Keratinocyte (primary cell): ENCODE measurements at regions not wholly inside any gene's neighbourhood (a gene's known extent, or its start where the extent isn't known, plus 50 kb on each side); places are given as distances from the start of the nearest gene placed in this dataset.

Experiments used
- DNase-seq: peaks from one replicate; pipeline ENCODE4 v3.0.0-alpha.2; 2011; ENCODE audit warnings: low read depth, missing footprints, low spot score
- FAIRE-seq: peaks from 2 replicates; lab custom pipeline; 2011; peaks lifted over from hg19 to GRCh38; lab: Jason Lieb, UNC
- H2AFZ ChIP-seq: 2 replicates; pipeline ENCODE4 v1.6.0; 2012; ENCODE audit warnings: low read length, control low read depth, inconsistent platforms; ENCODE audit not compliant: control insufficient read depth
- H3K27ac ChIP-seq: 2 replicates; pipeline ENCODE4 v1.5.1; 2011; ENCODE audit warnings: low read length; ENCODE audit not compliant: control insufficient read depth, insufficient read depth
- H3K27me3 ChIP-seq: 3 replicates; pipeline ENCODE4 v1.6.0; 2011; ENCODE audit warnings: low read length; ENCODE audit not compliant: control insufficient read depth, insufficient read depth; ENCODE audit errors: extremely low read depth
- H3K36me3 ChIP-seq, 2 experiments: 2 replicates in 1 of 2; 3 replicates in 1 of 2; pipeline ENCODE4 v1.5.1; 2011; ENCODE audit warnings: low read length in 2 of 2, mild to moderate bottlenecking in 1 of 2; ENCODE audit not compliant: control insufficient read depth in 2 of 2, insufficient read depth in 2 of 2; ENCODE audit errors: extremely low read depth in 1 of 2
- H3K4me1 ChIP-seq: 3 replicates; pipeline ENCODE4 v1.5.1; 2011; ENCODE audit warnings: low read length; ENCODE audit not compliant: control insufficient read depth, insufficient read depth; ENCODE audit errors: extremely low read depth
- H3K4me2 ChIP-seq: 3 replicates; pipeline ENCODE4 v1.6.0; 2011; ENCODE audit warnings: low read depth, low read length; ENCODE audit not compliant: control insufficient read depth, insufficient read depth; ENCODE audit errors: extremely low read depth
- H3K4me3 ChIP-seq, 3 experiments: fragments of 200-600 bp in 1 of 3; sonication (generic) in 1 of 3; 2 replicates in 2 of 3; 3 replicates in 1 of 3; pipeline ENCODE4 v1.5.1; 2011 to 2016; ENCODE audit warnings: low read length in 3 of 3, mild to moderate bottlenecking in 3 of 3, control low read depth in 2 of 3, inconsistent platforms in 1 of 3, low read depth in 1 of 3, mixed read lengths in 1 of 3, mixed run types in 1 of 3, moderate library complexity in 1 of 3; ENCODE audit not compliant: control insufficient read depth in 2 of 3, insufficient read depth in 2 of 3; ENCODE audit errors: extremely low read depth in 1 of 3
- H3K79me2 ChIP-seq: 2 replicates; pipeline ENCODE4 v1.6.0; 2012; ENCODE audit warnings: low read length; ENCODE audit not compliant: control insufficient read depth, insufficient read depth
- H3K9ac ChIP-seq: 3 replicates; pipeline ENCODE4 v1.6.0; 2011; ENCODE audit warnings: low read length; ENCODE audit not compliant: control insufficient read depth, insufficient read depth; ENCODE audit errors: extremely low read depth
- H3K9me1 ChIP-seq: 3 replicates; pipeline ENCODE4 v1.6.0; 2011; ENCODE audit warnings: low read length; ENCODE audit not compliant: control insufficient read depth, insufficient read depth; ENCODE audit errors: extremely low read depth
- H3K9me3 ChIP-seq: 2 replicates; pipeline ENCODE4 v1.5.1; 2012; ENCODE audit warnings: low read depth, low read length; ENCODE audit not compliant: control insufficient read depth
- H4K20me1 ChIP-seq: 3 replicates; pipeline ENCODE4 v1.6.0; 2011; ENCODE audit warnings: low read length; ENCODE audit not compliant: control insufficient read depth, insufficient read depth; ENCODE audit errors: extremely low read depth
- EZH2 ChIP-seq: IDR thresholded peaks from one replicate; pipeline ENCODE4 v1.6.1; 2012; ENCODE audit warnings: inconsistent platforms, mild to moderate bottlenecking, low read length, moderate library complexity
- dilution Hi-C: fragments of 300-500 bp; cut with MboI; formaldehyde crosslinking; loops from one replicate; pipeline ENCODE4 v1.7.0; 2020; ENCODE audit warnings: low sequenced_read_pairs; ENCODE audit not compliant: extremely low pct_ligation_motif_present
- TF ChIP-seq, protein P1 (sequence below), 3 experiments: IDR thresholded peaks in 1 of 3; conservative IDR thresholded peaks in 1 of 3; optimal IDR thresholded peaks in 1 of 3; 2 replicates in 2 of 3; 3 replicates in 1 of 3; pipeline versions ENCODE3 to v1.5.1; 2011; ENCODE audit warnings: low read length in 3 of 3, mild to moderate bottlenecking in 3 of 3, moderate library complexity in 2 of 3, control low read depth in 1 of 3, inconsistent platforms in 1 of 3; ENCODE audit not compliant: insufficient read depth in 2 of 3; ENCODE audit errors: extremely low read depth in 1 of 3

DNA sequence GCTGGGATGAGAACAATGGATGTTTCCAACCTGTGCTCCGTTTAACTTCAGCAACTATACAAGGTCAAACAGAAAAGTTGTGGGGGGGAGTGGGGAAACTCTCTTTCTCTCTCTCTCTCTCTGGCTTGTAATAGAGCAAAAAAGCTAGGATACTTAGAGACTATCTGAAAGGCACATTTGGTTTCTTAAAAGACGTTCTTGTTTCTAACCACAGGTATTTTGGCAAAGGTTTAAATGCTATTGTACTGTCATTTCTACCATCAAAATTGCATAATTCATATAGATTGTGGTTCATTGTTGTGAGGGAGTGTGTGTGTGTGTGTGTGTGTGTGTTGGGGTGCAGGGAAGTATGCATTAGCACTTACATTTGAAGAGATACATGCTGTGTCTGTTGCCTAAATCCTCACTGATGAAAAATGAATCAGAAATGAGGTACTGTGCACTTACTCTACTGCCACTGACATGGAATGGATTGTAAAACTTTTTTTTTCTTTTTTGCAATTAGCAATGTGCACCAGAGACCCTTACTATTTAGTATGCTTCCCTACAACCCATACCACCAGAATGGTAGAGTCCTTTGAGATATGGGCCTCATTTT is 841.0 kb upstream of the PIK3C3 start:
- peak overlapping the region; percentile 6 for H2AFZ ChIP-seq
- TF ChIP-seq, protein P1, sequence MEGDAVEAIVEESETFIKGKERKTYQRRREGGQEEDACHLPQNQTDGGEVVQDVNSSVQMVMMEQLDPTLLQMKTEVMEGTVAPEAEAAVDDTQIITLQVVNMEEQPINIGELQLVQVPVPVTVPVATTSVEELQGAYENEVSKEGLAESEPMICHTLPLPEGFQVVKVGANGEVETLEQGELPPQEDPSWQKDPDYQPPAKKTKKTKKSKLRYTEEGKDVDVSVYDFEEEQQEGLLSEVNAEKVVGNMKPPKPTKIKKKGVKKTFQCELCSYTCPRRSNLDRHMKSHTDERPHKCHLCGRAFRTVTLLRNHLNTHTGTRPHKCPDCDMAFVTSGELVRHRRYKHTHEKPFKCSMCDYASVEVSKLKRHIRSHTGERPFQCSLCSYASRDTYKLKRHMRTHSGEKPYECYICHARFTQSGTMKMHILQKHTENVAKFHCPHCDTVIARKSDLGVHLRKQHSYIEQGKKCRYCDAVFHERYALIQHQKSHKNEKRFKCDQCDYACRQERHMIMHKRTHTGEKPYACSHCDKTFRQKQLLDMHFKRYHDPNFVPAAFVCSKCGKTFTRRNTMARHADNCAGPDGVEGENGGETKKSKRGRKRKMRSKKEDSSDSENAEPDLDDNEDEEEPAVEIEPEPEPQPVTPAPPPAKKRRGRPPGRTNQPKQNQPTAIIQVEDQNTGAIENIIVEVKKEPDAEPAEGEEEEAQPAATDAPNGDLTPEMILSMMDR (optimal IDR thresholded peaks at IDR 0.05 in 1 of 3, IDR thresholded peaks at IDR 0.05 in 1 of 3, conservative IDR thresholded peaks at IDR 0.05 in 1 of 3; ENCODE audit: extremely low read depth in 1 of 3, insufficient read depth in 2 of 3, low read length in 3 of 3): no peak
- TF ChIP-seq EZH2: no peak
- H3K9me3 ChIP-seq: no peaks in the 10 kb centered on the region
- no peak for FAIRE-seq
- no peaks in the 10 kb centered on the region for H3K9me1 ChIP-seq
- H3K9ac ChIP-seq: no peak overlapping the region
- no peak overlapping the region for H3K4me3 ChIP-seq
- no peaks in the 10 kb centered on the region for H3K27me3 ChIP-seq
- no peaks in the 10 kb centered on the region for H3K79me2 ChIP-seq
- DNase-seq: peak; percentile 56
- no peaks in the 10 kb centered on the region for H4K20me1 ChIP-seq
- H3K4me2 ChIP-seq: peak overlapping the region; percentile 26
- dilution Hi-C loops: no loop called here
- H3K4me1 ChIP-seq: peaks cover 12% of the 10 kb centered on the region
- H3K36me3 ChIP-seq: no peaks in the 10 kb centered on the region
- H3K27ac ChIP-seq: no peak overlapping the region

DNA sequence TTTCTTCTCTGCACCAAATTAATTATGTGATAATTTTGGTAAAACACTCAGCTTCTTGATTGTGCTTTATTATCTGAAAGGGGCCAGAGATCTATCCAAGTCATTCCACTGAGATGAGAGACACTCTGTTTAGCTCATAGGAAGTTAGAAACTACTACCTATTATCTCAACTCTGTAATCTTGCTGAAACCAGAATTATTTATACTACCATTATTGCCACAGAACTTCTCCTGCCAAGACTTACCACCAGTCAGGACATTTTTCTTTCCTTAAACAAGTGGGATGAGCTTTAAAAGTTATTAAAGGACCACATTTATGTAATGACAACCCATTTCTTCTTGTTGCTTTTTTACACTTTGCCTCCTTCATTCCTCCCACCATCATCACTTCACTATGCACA is 855.6 kb upstream of the PIK3C3 start:
- no peaks in the 10 kb centered on the region for H4K20me1 ChIP-seq
- H3K79me2 ChIP-seq: no peaks in the 10 kb centered on the region
- H3K4me2 ChIP-seq: no peak overlapping the region
- H3K27me3 ChIP-seq: no peaks in the 10 kb centered on the region
- no peaks in the 10 kb centered on the region for H3K9me3 ChIP-seq
- no peak overlapping the region for H3K27ac ChIP-seq
- no peaks in the 10 kb centered on the region for H3K4me1 ChIP-seq
- dilution Hi-C loops: no loop called here
- no peaks in the 10 kb centered on the region for H3K36me3 ChIP-seq
- no peak overlapping the region for H3K9ac ChIP-seq
- no peaks in the 10 kb centered on the region for H3K9me1 ChIP-seq
- DNase-seq (no peak), FAIRE-seq (no peak)
- no peak overlapping the region for H3K4me3 ChIP-seq
- TF ChIP-seq EZH2: no peak
- TF ChIP-seq, protein P1 (optimal IDR thresholded peaks at IDR 0.05 in 1 of 3, IDR thresholded peaks at IDR 0.05 in 1 of 3, conservative IDR thresholded peaks at IDR 0.05 in 1 of 3; ENCODE audit: extremely low read depth in 1 of 3, insufficient read depth in 2 of 3, low read length in 3 of 3): no peak
- H2AFZ ChIP-seq: no peak overlapping the region
